SK-N-SH treated with all-trans-retinoic acid at 6 μM for 48 hours (cell line): ENCODE measurements at regions not wholly inside any gene's neighbourhood (a gene's known extent, or its start where the extent isn't known, plus 50 kb on each side); places are given as distances from the start of the nearest gene placed in this dataset.

ENCODE experiments used
- ARNTL ChIP-seq: fragments of 450-650 bp; formaldehyde crosslinking; IDR thresholded peaks from 2 replicates; pipeline ENCODE4 v1.5.0; 2020; ENCODE audit warnings: low read depth, mild to moderate bottlenecking, moderate library complexity, borderline replicate concordance
- ESRRG ChIP-seq: fragments of 250-450 bp; sonication (Bioruptor Pico); IDR thresholded peaks from 2 replicates; pipeline ENCODE4 v1.6.1; 2021; ENCODE audit warnings: mild to moderate bottlenecking
- GLIS3 ChIP-seq: fragments of 250-450 bp; sonication (Bioruptor Pico); IDR thresholded peaks from 2 replicates; pipeline ENCODE4 v1.5.0; 2020; ENCODE audit warnings: mild to moderate bottlenecking, moderate library complexity
- RARB ChIP-seq: fragments of 250-450 bp; sonication (Bioruptor Pico); IDR thresholded peaks from 2 replicates; pipeline ENCODE4 v1.8.0; 2021; ENCODE audit warnings: mild to moderate bottlenecking, moderate library complexity
- SNAI2 ChIP-seq: fragments of 250-450 bp; sonication (Bioruptor Pico); IDR thresholded peaks from 2 replicates; pipeline ENCODE4 v1.5.0; 2020; ENCODE audit warnings: mild to moderate bottlenecking, moderate library complexity
- TCF4 ChIP-seq: fragments of 250-450 bp; sonication (Bioruptor Pico); IDR thresholded peaks from 2 replicates; pipeline ENCODE4 v1.8.0; 2021; ENCODE audit warnings: mild to moderate bottlenecking, moderate library complexity, borderline replicate concordance
- ZC3H10 ChIP-seq: fragments of 250-450 bp; sonication (Bioruptor Pico); IDR thresholded peaks from 2 replicates; pipeline ENCODE4 v1.5.1; 2021; ENCODE audit warnings: mild to moderate bottlenecking, moderate library complexity
- ZFP3 ChIP-seq: fragments of 250-450 bp; sonication (Bioruptor Pico); IDR thresholded peaks from 2 replicates; pipeline ENCODE4 v1.5.0; 2020; ENCODE audit warnings: mild to moderate bottlenecking, moderate library complexity
- ZNF70 ChIP-seq: fragments of 450-650 bp; formaldehyde crosslinking; IDR thresholded peaks from 2 replicates; pipeline ENCODE4 v1.5.0; 2020; ENCODE audit warnings: mild to moderate bottlenecking, moderate library complexity
- TF ChIP-seq, protein P1 (sequence below): fragments of 250-450 bp; sonication (Bioruptor Pico); IDR thresholded peaks from 2 replicates; pipeline ENCODE4 v1.8.0; 2020; ENCODE audit warnings: mild to moderate bottlenecking, moderate library complexity, borderline replicate concordance
- TF ChIP-seq, protein P2 (sequence below): fragments of 250-450 bp; sonication (Bioruptor Pico); IDR thresholded peaks from 2 replicates; pipeline ENCODE4 v1.8.0; 2021; ENCODE audit warnings: low read depth, mild to moderate bottlenecking, moderate library complexity, borderline replicate concordance
- TF ChIP-seq, protein P3 (sequence below): fragments of 250-450 bp; sonication (Bioruptor Pico); IDR thresholded peaks from 2 replicates; pipeline ENCODE4 v1.5.1; 2020; ENCODE audit warnings: low read depth, mild to moderate bottlenecking, moderate library complexity

DNA sequence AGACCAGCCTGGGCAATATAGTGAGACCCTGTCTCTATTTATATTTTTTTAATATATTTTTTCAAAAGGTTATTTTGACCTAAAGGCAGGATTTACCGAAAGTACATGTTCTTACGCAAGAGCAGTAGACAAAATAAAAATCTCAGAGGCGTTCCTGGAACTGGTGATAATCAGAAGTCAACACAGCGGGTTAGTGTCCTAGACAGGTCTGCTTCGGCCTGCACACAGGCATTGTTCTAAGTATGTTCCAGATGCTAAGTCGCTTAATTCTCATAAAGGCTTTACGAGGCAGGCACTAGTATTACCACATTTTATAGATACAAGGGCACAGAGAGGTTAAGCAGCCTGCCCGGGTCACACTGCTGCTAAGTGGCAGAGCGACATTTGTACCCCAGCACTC is 56.9 kb upstream of the SLC25A33 start:
- TF ChIP-seq, protein P1, sequence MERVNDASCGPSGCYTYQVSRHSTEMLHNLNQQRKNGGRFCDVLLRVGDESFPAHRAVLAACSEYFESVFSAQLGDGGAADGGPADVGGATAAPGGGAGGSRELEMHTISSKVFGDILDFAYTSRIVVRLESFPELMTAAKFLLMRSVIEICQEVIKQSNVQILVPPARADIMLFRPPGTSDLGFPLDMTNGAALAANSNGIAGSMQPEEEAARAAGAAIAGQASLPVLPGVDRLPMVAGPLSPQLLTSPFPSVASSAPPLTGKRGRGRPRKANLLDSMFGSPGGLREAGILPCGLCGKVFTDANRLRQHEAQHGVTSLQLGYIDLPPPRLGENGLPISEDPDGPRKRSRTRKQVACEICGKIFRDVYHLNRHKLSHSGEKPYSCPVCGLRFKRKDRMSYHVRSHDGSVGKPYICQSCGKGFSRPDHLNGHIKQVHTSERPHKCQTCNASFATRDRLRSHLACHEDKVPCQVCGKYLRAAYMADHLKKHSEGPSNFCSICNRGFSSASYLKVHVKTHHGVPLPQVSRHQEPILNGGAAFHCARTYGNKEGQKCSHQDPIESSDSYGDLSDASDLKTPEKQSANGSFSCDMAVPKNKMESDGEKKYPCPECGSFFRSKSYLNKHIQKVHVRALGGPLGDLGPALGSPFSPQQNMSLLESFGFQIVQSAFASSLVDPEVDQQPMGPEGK (CRISPR knock-in tag), result no peak
- TF ChIP-seq, protein P2, sequence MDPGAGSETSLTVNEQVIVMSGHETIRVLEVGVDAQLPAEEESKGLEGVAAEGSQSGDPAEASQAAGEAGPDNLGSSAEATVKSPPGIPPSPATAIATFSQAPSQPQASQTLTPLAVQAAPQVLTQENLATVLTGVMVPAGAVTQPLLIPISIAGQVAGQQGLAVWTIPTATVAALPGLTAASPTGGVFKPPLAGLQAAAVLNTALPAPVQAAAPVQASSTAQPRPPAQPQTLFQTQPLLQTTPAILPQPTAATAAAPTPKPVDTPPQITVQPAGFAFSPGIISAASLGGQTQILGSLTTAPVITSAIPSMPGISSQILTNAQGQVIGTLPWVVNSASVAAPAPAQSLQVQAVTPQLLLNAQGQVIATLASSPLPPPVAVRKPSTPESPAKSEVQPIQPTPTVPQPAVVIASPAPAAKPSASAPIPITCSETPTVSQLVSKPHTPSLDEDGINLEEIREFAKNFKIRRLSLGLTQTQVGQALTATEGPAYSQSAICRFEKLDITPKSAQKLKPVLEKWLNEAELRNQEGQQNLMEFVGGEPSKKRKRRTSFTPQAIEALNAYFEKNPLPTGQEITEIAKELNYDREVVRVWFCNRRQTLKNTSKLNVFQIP, result no peak
- TF ChIP-seq, protein P3, sequence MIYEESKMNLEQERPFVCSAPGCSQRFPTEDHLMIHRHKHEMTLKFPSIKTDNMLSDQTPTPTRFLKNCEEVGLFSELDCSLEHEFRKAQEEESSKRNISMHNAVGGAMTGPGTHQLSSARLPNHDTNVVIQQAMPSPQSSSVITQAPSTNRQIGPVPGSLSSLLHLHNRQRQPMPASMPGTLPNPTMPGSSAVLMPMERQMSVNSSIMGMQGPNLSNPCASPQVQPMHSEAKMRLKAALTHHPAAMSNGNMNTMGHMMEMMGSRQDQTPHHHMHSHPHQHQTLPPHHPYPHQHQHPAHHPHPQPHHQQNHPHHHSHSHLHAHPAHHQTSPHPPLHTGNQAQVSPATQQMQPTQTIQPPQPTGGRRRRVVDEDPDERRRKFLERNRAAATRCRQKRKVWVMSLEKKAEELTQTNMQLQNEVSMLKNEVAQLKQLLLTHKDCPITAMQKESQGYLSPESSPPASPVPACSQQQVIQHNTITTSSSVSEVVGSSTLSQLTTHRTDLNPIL, result no peak
- TF ChIP-seq ZNF70 (CRISPR knock-in tag) (no peak), RARB (CRISPR knock-in tag) (no peak), SNAI2 (no peak), GLIS3 (no peak), ARNTL (CRISPR knock-in tag) (no peak), ZFP3 (CRISPR knock-in tag) (no peak), TCF4 (CRISPR knock-in tag) (no peak), ZC3H10 (no peak), ESRRG (CRISPR knock-in tag) (no peak)
